ENCODE measurements at regions not wholly inside any gene's neighbourhood (a gene's known extent, or its start where the extent isn't known, plus 50 kb on each side); places are given as distances from the start of the nearest gene placed in this dataset.
A peak's percentile ranks its signal among the peaks of the same experiment; 100 is the strongest.

DNA sequence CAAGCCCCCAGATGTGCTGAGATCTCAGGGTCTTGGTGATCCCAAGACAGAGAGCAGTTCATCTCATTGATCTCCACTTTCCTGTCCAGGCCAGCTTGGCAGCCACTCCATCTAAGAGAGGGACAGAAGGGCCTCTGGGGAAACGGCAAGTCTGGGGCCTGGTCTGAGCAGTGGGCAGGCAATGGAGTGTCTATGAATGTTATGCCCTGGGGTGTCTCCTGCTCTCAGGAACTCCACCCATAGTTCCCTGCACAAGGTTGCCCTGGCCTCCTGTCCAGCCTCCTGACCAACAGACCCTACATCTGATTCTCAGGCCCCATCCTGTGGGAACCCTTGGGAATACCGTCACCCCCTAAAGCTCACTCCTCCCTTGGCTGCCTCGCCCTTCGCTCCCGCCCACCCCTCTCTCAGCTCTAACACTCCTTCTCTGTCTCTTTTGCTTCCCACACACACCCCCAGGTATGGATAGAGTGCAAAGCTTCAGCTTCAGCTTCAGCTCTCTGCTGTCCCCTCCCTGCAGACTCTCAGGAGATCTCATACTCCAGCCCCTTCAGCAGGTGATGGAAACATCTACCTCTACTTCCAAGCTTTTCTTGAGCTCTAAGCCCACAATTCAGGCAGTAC lies 83.0 kb downstream of the HIF1AN start:
- TF ChIP-seq, protein P1, sequence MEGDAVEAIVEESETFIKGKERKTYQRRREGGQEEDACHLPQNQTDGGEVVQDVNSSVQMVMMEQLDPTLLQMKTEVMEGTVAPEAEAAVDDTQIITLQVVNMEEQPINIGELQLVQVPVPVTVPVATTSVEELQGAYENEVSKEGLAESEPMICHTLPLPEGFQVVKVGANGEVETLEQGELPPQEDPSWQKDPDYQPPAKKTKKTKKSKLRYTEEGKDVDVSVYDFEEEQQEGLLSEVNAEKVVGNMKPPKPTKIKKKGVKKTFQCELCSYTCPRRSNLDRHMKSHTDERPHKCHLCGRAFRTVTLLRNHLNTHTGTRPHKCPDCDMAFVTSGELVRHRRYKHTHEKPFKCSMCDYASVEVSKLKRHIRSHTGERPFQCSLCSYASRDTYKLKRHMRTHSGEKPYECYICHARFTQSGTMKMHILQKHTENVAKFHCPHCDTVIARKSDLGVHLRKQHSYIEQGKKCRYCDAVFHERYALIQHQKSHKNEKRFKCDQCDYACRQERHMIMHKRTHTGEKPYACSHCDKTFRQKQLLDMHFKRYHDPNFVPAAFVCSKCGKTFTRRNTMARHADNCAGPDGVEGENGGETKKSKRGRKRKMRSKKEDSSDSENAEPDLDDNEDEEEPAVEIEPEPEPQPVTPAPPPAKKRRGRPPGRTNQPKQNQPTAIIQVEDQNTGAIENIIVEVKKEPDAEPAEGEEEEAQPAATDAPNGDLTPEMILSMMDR (IDR thresholded peaks at IDR 0.05; ENCODE audit: insufficient read depth, low read length): no peak
- DNase-seq (ENCODE audit: low read depth): no peak
- no peak overlapping the region for H3K4me3 ChIP-seq (ENCODE audit: low read depth, low read length)

DNA sequence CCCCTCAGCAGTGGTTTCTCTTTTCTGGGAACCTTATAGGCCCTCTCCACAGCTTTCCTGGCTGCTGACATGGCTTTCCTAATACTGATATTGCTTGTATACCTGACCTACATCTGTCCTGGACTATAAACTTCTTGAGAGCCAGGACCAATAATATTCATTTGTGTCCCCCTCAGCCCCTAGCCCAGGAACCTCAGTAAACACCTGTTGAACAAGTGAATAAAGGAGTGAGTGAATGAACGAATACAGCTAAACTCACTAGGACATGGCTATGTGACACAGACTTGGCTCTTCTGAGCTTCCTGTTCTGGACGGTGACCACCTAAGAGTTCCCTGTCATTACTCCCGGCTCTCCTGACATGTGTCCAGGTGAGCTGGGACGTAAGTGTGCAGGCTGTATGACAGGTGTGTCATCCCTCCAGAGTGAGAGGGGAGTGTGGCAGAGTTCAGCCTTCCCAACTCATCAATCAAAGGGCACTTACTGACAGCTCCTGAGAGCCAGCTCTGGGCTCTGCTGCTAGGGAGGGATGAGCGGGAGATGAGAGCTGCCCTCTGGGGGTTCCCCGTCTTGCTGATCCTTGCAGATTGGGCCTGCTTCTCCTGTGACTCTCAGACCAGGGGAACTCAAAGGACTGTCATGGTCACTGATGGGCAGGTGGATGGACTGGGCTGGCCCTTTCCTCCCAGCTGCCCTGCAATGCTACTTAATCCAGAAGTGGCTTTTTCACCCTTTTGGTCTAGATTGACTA lies 84.5 kb downstream of the HIF1AN start:
- H3K4me3 ChIP-seq (ENCODE audit: low read depth, low read length): no peak overlapping the region
- DNase-seq (ENCODE audit: low read depth): no peak
- TF ChIP-seq, protein P1 (IDR thresholded peaks at IDR 0.05; ENCODE audit: insufficient read depth, low read length): no peak

DNA sequence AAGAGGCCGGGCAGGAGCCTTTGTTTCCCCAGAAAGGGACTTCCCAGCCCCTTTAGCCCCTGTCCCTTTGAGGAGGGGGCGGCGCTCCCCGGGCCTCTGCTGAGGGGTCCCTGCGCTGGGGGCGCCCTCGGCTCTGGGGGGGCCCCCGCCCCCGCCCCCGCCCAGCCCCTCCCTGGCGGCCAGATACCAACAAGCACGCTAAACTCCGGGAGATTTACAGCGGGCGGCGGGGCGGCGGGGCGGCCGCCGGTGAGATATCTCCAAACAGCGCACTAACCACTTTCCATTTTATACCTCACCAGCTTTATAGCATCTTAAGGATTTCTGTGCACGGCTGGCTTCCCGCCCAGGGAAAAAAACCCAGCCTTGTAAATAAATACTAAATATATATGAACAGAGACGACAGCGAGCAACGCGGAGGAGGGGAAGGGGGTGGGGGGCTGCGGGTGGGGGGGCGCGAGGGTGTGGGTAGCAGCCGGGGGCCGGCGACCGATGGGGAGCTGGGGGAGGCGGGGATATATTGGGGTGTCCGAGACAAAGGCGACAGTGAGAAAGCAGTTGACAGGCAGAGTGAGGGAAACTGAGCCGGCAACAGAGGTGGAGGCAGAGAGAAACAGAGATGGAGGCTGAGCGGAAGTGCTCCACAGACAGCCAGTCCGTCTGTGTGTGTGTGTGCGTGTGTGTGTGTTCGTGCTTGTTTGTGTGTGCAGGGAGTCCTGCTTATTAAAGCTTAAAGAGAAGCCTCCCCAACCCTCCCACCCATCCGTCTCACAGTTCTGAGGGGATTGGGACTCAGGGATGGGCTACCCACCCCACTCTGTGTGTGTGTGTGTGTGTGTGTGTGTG lies 85.8 kb downstream of the HIF1AN start:
- no peak overlapping the region for H3K4me3 ChIP-seq (ENCODE audit: low read depth, low read length)
- TF ChIP-seq, protein P1 (IDR thresholded peaks at IDR 0.05; ENCODE audit: insufficient read depth, low read length): no peak
- peak; percentile 2 for DNase-seq (ENCODE audit: low read depth)

DNA sequence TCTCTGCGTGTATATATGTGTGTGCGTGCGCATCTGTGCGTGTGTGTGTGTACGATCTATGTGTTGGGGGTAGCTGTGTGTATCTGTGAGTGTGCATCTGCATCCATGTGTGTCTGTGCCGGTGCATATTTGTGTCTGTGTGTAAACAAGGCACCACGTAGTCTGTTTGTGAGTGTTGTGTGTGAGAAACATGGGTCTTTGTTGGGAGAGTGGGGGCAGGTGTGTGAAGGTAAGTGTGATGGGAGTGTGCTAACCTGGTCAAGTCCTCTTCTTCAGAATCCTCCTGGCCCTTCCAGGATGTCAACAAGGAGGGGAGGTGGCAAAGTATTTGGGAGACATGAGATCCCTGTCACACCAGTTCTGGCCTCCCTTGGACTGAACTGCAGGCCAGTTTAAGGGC lies 87.2 kb downstream of the HIF1AN start:
- no peak for DNase-seq (ENCODE audit: low read depth)
- H3K4me3 ChIP-seq (ENCODE audit: low read depth, low read length): no peak overlapping the region
- TF ChIP-seq, protein P1 (IDR thresholded peaks at IDR 0.05; ENCODE audit: insufficient read depth, low read length): no peak

DNA sequence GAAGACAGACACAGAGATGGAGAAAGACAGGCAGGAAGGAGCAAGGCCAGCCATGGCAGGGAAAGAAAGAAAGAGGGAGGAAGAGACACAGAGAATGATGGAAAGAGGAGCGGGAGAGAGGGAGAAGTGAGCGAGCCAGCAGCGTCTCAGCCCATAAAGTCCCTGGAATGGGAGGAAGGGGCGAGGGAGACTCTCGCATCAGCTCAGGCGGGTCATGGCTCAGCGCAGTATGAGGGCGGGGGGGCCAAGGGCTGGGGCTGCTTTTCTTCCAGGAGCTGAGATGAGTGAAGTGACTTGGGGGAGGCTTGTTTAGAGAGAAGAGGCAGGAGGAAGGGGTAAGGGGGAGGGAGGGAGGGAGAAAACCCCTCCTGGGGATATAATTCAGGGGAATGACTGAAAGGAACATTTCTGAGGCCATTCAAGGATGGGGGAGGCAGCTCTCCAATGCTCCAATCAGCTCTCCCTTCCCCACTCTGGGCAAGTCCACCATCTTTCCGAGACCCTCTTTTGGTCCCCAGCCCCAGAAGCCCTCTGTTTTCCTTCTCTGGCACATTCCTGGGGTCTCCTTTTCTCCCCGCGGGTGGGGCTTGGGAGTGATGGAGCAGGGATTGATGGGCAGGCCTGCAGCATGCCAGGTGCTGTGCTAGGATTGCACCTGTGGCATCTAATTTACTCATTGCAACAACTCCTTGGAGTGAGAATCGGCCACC lies 87.9 kb downstream of the HIF1AN start:
- TF ChIP-seq, protein P1 (IDR thresholded peaks at IDR 0.05; ENCODE audit: insufficient read depth, low read length): no peak
- no peak overlapping the region for H3K4me3 ChIP-seq (ENCODE audit: low read depth, low read length)
- no peak for DNase-seq (ENCODE audit: low read depth)

DNA sequence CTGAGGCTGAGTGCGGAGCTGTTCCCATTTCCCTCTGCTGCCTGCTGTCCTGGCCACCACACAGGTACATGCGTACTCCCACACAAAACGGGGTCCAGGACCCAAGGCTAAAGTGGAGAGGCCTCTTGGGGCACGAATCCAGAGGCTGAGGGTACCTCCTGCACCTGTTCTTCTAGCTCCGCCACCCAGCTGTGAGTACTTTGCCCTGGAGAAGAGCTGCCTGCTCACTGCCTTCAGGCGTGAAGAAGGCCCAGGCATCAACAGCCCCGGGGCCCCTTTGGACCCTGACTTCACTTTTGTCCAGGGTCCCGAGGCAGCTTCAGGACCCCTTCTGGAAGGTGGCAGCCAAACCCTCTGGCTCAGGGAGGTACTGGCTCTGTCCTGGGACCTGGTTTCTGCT lies 88.6 kb downstream of the HIF1AN start:
- no peak for DNase-seq (ENCODE audit: low read depth)
- no peak overlapping the region for H3K4me3 ChIP-seq (ENCODE audit: low read depth, low read length)
- TF ChIP-seq, protein P1 (IDR thresholded peaks at IDR 0.05; ENCODE audit: insufficient read depth, low read length): no peak

All from fibroblast of the aortic adventitia (primary cell).